Hepatocyte (in vitro differentiated cells): ENCODE measurements at regions not wholly inside any gene's neighbourhood (a gene's known extent, or its start where the extent isn't known, plus 50 kb on each side); places are given as distances from the start of the nearest gene placed in this dataset.
"Not testable (repeated sequence)": the region's sequence is repeated elsewhere in the genome, so short reads cannot be mapped to it uniquely, and the experiment has no call there.

Source experiments
- EZH2 ChIP-seq: fragments of 200-600 bp; sonication (generic); IDR thresholded peaks from 2 replicates; pipeline ENCODE4 v1.6.1; 2016; ENCODE audit warnings: antibody characterized with exemption, mild to moderate bottlenecking, borderline replicate concordance
- TF ChIP-seq, protein P1 (sequence below): fragments of 200-600 bp; sonication (generic); IDR thresholded peaks from 2 replicates; pipeline ENCODE4 v1.5.1; 2016; ENCODE audit warnings: antibody characterized with exemption, mild to moderate bottlenecking; ENCODE audit not compliant: poor library complexity

DNA sequence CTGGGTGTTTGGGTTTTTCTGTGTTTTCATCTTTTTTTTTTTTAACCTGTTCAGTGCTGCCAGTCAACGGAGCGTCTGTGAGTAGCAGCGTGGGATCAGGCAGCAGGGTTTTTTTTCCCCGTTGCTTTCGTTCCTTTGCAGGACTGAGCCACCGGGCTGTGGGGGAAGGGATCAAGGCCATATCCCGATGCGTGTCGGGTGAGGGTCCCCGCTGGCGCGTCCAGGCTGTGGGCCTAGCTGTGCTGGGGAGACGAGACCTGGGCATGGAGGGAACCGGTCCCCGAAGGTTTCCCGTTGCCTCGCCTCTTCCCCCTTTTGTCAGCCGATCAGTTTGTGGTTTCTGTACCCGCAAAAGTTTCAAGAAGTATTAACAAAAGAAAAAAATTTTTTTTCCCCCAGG, 218.1 kb downstream of the POTED start:
- TF ChIP-seq, protein P1, sequence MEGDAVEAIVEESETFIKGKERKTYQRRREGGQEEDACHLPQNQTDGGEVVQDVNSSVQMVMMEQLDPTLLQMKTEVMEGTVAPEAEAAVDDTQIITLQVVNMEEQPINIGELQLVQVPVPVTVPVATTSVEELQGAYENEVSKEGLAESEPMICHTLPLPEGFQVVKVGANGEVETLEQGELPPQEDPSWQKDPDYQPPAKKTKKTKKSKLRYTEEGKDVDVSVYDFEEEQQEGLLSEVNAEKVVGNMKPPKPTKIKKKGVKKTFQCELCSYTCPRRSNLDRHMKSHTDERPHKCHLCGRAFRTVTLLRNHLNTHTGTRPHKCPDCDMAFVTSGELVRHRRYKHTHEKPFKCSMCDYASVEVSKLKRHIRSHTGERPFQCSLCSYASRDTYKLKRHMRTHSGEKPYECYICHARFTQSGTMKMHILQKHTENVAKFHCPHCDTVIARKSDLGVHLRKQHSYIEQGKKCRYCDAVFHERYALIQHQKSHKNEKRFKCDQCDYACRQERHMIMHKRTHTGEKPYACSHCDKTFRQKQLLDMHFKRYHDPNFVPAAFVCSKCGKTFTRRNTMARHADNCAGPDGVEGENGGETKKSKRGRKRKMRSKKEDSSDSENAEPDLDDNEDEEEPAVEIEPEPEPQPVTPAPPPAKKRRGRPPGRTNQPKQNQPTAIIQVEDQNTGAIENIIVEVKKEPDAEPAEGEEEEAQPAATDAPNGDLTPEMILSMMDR = not testable (repeated sequence)
- not testable (repeated sequence) for TF ChIP-seq EZH2
